H1 (cell line): ENCODE measurements at regions not wholly inside any gene's neighbourhood (a gene's known extent, or its start where the extent isn't known, plus 50 kb on each side); places are given as distances from the start of the nearest gene placed in this dataset.

Experiments
- CTCF ChIA-PET: fragments of 300-600 bp; sonication (Branson Sonifier 250); formaldehyde crosslinking; loops from one replicate; lab custom pipeline; 2021; ENCODE audit not compliant: partially characterized antibody; lab: Charles Lee
- POLR2A ChIA-PET: fragments of 300-600 bp; sonication (Branson Sonifier 250); formaldehyde crosslinking; loops from one replicate; lab custom pipeline; 2021; ENCODE audit warnings: inconsistent platforms; ENCODE audit not compliant: partially characterized antibody; lab: Charles Lee
- DNase-seq, 2 experiments: peaks; one replicate each; pipeline versions ENCODE4 v3.0.0 to v3.0.0-alpha.2; 2010 to 2022; ENCODE audit warnings: low spot score in 2 of 2, low read depth in 1 of 2, mixed read lengths in 1 of 2
- FAIRE-seq: peaks from 2 replicates; lab custom pipeline; 2011; peaks lifted over from hg19 to GRCh38; lab: Jason Lieb, UNC
- H2AFZ ChIP-seq: 2 replicates; pipeline ENCODE4 v1.8.1; 2012; ENCODE audit warnings: low read length, inconsistent platforms
- H2AK5ac ChIP-seq: 2 replicates; pipeline ENCODE4 v1.6.1; 2013; ENCODE audit warnings: low read depth, low read length
- H2BK120ac ChIP-seq: replicated peaks from 2 replicates; pipeline ENCODE3; 2013; ENCODE audit warnings: low read depth, low read length, inconsistent platforms
- H2BK12ac ChIP-seq: 2 replicates; pipeline ENCODE4 v1.6.1; 2013; ENCODE audit warnings: low read depth, low read length
- H2BK15ac ChIP-seq: 2 replicates; pipeline ENCODE4 v1.6.1; 2013; ENCODE audit warnings: low read length
- H2BK20ac ChIP-seq: 2 replicates; pipeline ENCODE4 v1.6.1; 2013; ENCODE audit warnings: low read length
- H2BK5ac ChIP-seq: 2 replicates; pipeline ENCODE4 v1.6.1; 2013; ENCODE audit warnings: low read depth, low read length
- H3K14ac ChIP-seq: 2 replicates; pipeline ENCODE4 v1.6.1; 2013; ENCODE audit warnings: inconsistent platforms; ENCODE audit not compliant: insufficient read length
- H3K18ac ChIP-seq: 2 replicates; pipeline ENCODE4 v1.6.1; 2013; ENCODE audit warnings: low read length; ENCODE audit errors: extremely low read depth
- H3K23ac ChIP-seq: 2 replicates; pipeline ENCODE4 v1.6.1; 2013; ENCODE audit warnings: inconsistent platforms; ENCODE audit not compliant: insufficient read length
- H3K23me2 ChIP-seq: 2 replicates; pipeline ENCODE4 v1.6.1; 2013; ENCODE audit warnings: low read depth, low read length
- H3K27ac ChIP-seq: 2 replicates; pipeline ENCODE4 v1.6.1; 2011; ENCODE audit warnings: low read depth, low read length, inconsistent platforms
- H3K27me3 ChIP-seq, 4 experiments: replicated peaks in 1 of 4; 1 replicate in 1 of 4; 2 replicates in 3 of 4; pipeline versions ENCODE4 v1.6.1 to v1.8.1; 2011 to 2013; ENCODE audit warnings: low read length in 3 of 4, mild to moderate bottlenecking in 3 of 4, inconsistent platforms in 2 of 4, mixed read lengths in 2 of 4, moderate library complexity in 1 of 4; ENCODE audit not compliant: control insufficient read depth in 3 of 4, insufficient read depth in 3 of 4; ENCODE audit errors: extremely low read depth in 1 of 4
- H3K36me3 ChIP-seq, 4 experiments: 2 replicates each; pipeline versions ENCODE4 v1.6.1 to v1.8.1; 2011 to 2013; ENCODE audit warnings: mild to moderate bottlenecking in 4 of 4, low read length in 3 of 4, moderate library complexity in 2 of 4, control low read depth in 1 of 4, inconsistent platforms in 1 of 4; ENCODE audit not compliant: insufficient read depth in 4 of 4, control insufficient read depth in 2 of 4
- H3K4ac ChIP-seq: replicated peaks from 2 replicates; pipeline ENCODE3; 2013; ENCODE audit warnings: low read length, low read depth, mixed read lengths, inconsistent platforms; ENCODE audit not compliant: insufficient read length
- H3K4me1 ChIP-seq, 4 experiments: replicated peaks in 1 of 4; 1 replicate in 1 of 4; 2 replicates in 3 of 4; pipeline versions ENCODE4 v1.6.1 to v1.8.1; 2011 to 2013; ENCODE audit warnings: low read length in 3 of 4, inconsistent platforms in 2 of 4, mixed read lengths in 1 of 4; ENCODE audit not compliant: insufficient read depth in 4 of 4, control insufficient read depth in 3 of 4
- H3K4me2 ChIP-seq, 2 experiments: 2 replicates each; pipeline versions ENCODE4 v1.6.1 to v1.8.1; 2011 to 2013; ENCODE audit warnings: low read depth in 2 of 2, low read length in 2 of 2, control low read depth in 1 of 2, inconsistent platforms in 1 of 2, mild to moderate bottlenecking in 1 of 2; ENCODE audit not compliant: insufficient read depth in 1 of 2
- H3K4me3 ChIP-seq, 4 experiments: fragments of 200-600, 300-600 bp in 1 of 4; sonication (generic), shearing (Covaris generic), sonication (Bioruptor Twin) in 1 of 4; 2 replicates each; pipeline versions ENCODE4 v1.5.1 to v1.8.1; 2011 to 2016; ENCODE audit warnings: low read length in 4 of 4, low read depth in 3 of 4, control low read depth in 2 of 4, inconsistent platforms in 2 of 4, mild to moderate bottlenecking in 2 of 4, mixed read lengths in 1 of 4, moderate library complexity in 1 of 4; ENCODE audit not compliant: insufficient read depth in 2 of 4; ENCODE audit errors: extremely low read depth in 1 of 4
- H3K56ac ChIP-seq: replicated peaks from 2 replicates; pipeline ENCODE3; 2013; ENCODE audit warnings: low read depth, mild to moderate bottlenecking, mixed read lengths, low read length, inconsistent platforms; ENCODE audit not compliant: insufficient read length
- H3K79me1 ChIP-seq: 2 replicates; pipeline ENCODE4 v1.6.1; 2013; ENCODE audit warnings: low read depth, low read length, control low read depth
- H3K79me2 ChIP-seq, 2 experiments: 2 replicates each; pipeline versions ENCODE4 v1.6.1 to v1.8.1; 2012 to 2013; ENCODE audit warnings: low read length in 2 of 2, mild to moderate bottlenecking in 2 of 2, inconsistent platforms in 1 of 2; ENCODE audit not compliant: insufficient read depth in 2 of 2, control insufficient read depth in 1 of 2
- H3K9ac ChIP-seq, 4 experiments: replicated peaks in 1 of 4; 1 replicate in 1 of 4; 2 replicates in 3 of 4; pipeline versions ENCODE4 v1.6.1 to v1.8.1; 2011 to 2013; ENCODE audit warnings: low read depth in 3 of 4, low read length in 3 of 4, control low read depth in 2 of 4, mild to moderate bottlenecking in 2 of 4, moderate library complexity in 2 of 4, inconsistent platforms in 1 of 4; ENCODE audit errors: extremely low read depth in 1 of 4
- H3K9me3 ChIP-seq, 2 experiments: 2 replicates each; pipeline versions ENCODE4 v1.6.1 to v1.8.1; 2012 to 2013; ENCODE audit warnings: mild to moderate bottlenecking in 2 of 2, moderate library complexity in 2 of 2, control low read depth in 1 of 2, inconsistent platforms in 1 of 2, low read depth in 1 of 2, low read length in 1 of 2, mixed read lengths in 1 of 2; ENCODE audit not compliant: insufficient read depth in 2 of 2
- H4K20me1 ChIP-seq, 2 experiments: replicated peaks in 1 of 2; 2 replicates each; pipeline versions ENCODE3 to v1.8.1; 2011 to 2013; ENCODE audit warnings: inconsistent platforms in 2 of 2, low read length in 2 of 2, mild to moderate bottlenecking in 1 of 2; ENCODE audit not compliant: insufficient read depth in 2 of 2, control insufficient read depth in 1 of 2
- H4K5ac ChIP-seq: 2 replicates; pipeline ENCODE4 v1.6.1; 2013; ENCODE audit warnings: low read length, low read depth, mixed read lengths, inconsistent platforms; ENCODE audit not compliant: insufficient read length
- H4K8ac ChIP-seq: 2 replicates; pipeline ENCODE4 v1.8.0; 2013; ENCODE audit warnings: mild to moderate bottlenecking, moderate library complexity, low read length, inconsistent platforms; ENCODE audit not compliant: insufficient read depth; ENCODE audit errors: extremely low read depth
- H4K91ac ChIP-seq: replicated peaks from 2 replicates; pipeline ENCODE3; 2013; ENCODE audit warnings: low read length, mixed read lengths, inconsistent platforms; ENCODE audit not compliant: insufficient read length
- ATF3 ChIP-seq: IDR thresholded peaks from 2 replicates; pipeline ENCODE4 v1.6.1; 2011; ENCODE audit warnings: low read depth, mild to moderate bottlenecking, low read length; ENCODE audit not compliant: insufficient read depth
- CHD1 ChIP-seq: IDR thresholded peaks from 2 replicates; pipeline ENCODE4 v1.6.1; 2012; ENCODE audit warnings: low read depth, low read length, improper control_type of control experiment
- CHD2 ChIP-seq: IDR thresholded peaks from 2 replicates; pipeline ENCODE4 v1.6.1; 2012; ENCODE audit warnings: low read length, improper control_type of control experiment
- CTBP2 ChIP-seq: IDR thresholded peaks from 2 replicates; pipeline ENCODE4 v1.7.0; 2011; ENCODE audit warnings: borderline replicate concordance, mild to moderate bottlenecking, moderate library complexity, mixed read lengths, low read length; ENCODE audit not compliant: insufficient read depth, insufficient read length
- EGR1 ChIP-seq: IDR thresholded peaks from 2 replicates; pipeline ENCODE4 v1.6.1; 2011; ENCODE audit warnings: low read depth, low read length, borderline replicate concordance
- WGBS, 2 experiments: shearing (Covaris generic) in 1 of 2; methylation state at CpG; one replicate each; pipeline versions ENCODE4 v1.1.6 to v1.1.7; 2013 to 2015; ENCODE audit warnings: low lambda C conversion rate in 2 of 2, mixed read lengths in 2 of 2, inconsistent platforms in 1 of 2, low coverage in 1 of 2, missing lambda C conversion rate in 1 of 2; ENCODE audit not compliant: insufficient replicate concordance in 2 of 2, insufficient coverage in 1 of 2, insufficient read length in 1 of 2; ENCODE audit errors: extremely low coverage in 1 of 2, missing lambda C conversion rate in 1 of 2; 5-methylcytosine and 5-hydroxymethylcytosine counted together

- no peak overlapping the region for H2BK120ac ChIP-seq
- no peak overlapping the region for H3K23ac ChIP-seq
- no peak overlapping the region for H3K18ac ChIP-seq
- no peak overlapping the region for H4K5ac ChIP-seq
- H2BK20ac ChIP-seq, result no peak overlapping the region
- H4K91ac ChIP-seq, result no peak overlapping the region
- WGBS, 2 experiments, result 100% methylated on average over 1 of the region's 1 CpG; no CpG with 5 or more reads in 1 of the 2 experiments
- H2AFZ ChIP-seq, result no peak overlapping the region
- H3K14ac ChIP-seq, result no peak overlapping the region
- no peak overlapping the region for H3K27ac ChIP-seq
- no peak overlapping the region for H2BK5ac ChIP-seq
- CTCF ChIA-PET, result no interaction called here
- DNase-seq, result no peak
- no peaks in the 10 kb centered on the region for H3K23me2 ChIP-seq
- no peak overlapping the region for H3K4me2 ChIP-seq
- H4K8ac ChIP-seq, result no peak overlapping the region
- H3K36me3 ChIP-seq, result no peaks in the 10 kb centered on the region
- H4K20me1 ChIP-seq, result no peaks in the 10 kb centered on the region
- H3K9ac ChIP-seq, result no peak overlapping the region
- H3K4ac ChIP-seq, result no peak overlapping the region
- H3K27me3 ChIP-seq, result no peaks in the 10 kb centered on the region
- TF ChIP-seq CHD1, result no peak
- TF ChIP-seq CHD2, result no peak
- TF ChIP-seq EGR1, result no peak
- no peak for TF ChIP-seq CTBP2
- no peak for TF ChIP-seq ATF3
- H2BK15ac ChIP-seq, result no peak overlapping the region
- no peaks in the 10 kb centered on the region for H3K9me3 ChIP-seq
- H3K56ac ChIP-seq, result no peak overlapping the region
- no peaks in the 10 kb centered on the region for H3K79me2 ChIP-seq
- FAIRE-seq, result no peak
- no peak overlapping the region for H2BK12ac ChIP-seq
- POLR2A ChIA-PET, result no interaction called here
- no peak overlapping the region for H3K4me3 ChIP-seq
- H3K79me1 ChIP-seq, result no peaks in the 10 kb centered on the region; the same call in 1 of the 2 replicates
- H3K4me1 ChIP-seq, result no peaks in the 10 kb centered on the region
- H2AK5ac ChIP-seq, result no peak overlapping the region
Measured at GRCh38 chr2:221085936-221086335, 486.2 kb downstream of the EPHA4 start.
